ENCODE measurements at regions not wholly inside any gene's neighbourhood (a gene's known extent, or its start where the extent isn't known, plus 50 kb on each side); places are given as distances from the start of the nearest gene placed in this dataset.

GRCh38 chr16:86306011-86306644 lies 204.2 kb upstream of the FOXF1 start:
- H3K79me2 ChIP-seq (ENCODE audit: low read depth): no peaks in the 10 kb centered on the region
- Mint-ChIP-seq H3K27me3 (ENCODE audit: insufficient read depth, low read depth) (peaks cover 26% of the 10 kb centered on the region), H3K27ac (no peak overlapping the region), H3K36me3 (no peaks in the 10 kb centered on the region), H3K9me3 (no peaks in the 10 kb centered on the region), H3K4me3 (no peak overlapping the region), H3K4me1 (peaks cover 4% of the 10 kb centered on the region)
- no peak overlapping the region for H2AFZ ChIP-seq (replicated peaks)
- no peak for TF ChIP-seq EZH2 (IDR thresholded peaks at IDR 0.05)
- TF ChIP-seq, protein P1, sequence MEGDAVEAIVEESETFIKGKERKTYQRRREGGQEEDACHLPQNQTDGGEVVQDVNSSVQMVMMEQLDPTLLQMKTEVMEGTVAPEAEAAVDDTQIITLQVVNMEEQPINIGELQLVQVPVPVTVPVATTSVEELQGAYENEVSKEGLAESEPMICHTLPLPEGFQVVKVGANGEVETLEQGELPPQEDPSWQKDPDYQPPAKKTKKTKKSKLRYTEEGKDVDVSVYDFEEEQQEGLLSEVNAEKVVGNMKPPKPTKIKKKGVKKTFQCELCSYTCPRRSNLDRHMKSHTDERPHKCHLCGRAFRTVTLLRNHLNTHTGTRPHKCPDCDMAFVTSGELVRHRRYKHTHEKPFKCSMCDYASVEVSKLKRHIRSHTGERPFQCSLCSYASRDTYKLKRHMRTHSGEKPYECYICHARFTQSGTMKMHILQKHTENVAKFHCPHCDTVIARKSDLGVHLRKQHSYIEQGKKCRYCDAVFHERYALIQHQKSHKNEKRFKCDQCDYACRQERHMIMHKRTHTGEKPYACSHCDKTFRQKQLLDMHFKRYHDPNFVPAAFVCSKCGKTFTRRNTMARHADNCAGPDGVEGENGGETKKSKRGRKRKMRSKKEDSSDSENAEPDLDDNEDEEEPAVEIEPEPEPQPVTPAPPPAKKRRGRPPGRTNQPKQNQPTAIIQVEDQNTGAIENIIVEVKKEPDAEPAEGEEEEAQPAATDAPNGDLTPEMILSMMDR (IDR thresholded peaks at IDR 0.05): no peak
- TF ChIP-seq EZH2phosphoT487 (IDR thresholded peaks at IDR 0.05): no peak
- no peaks in the 10 kb centered on the region for H4K20me1 ChIP-seq (ENCODE audit: low read depth)
- peaks cover 12% of the 10 kb centered on the region for H3K27me3 ChIP-seq
- no peak overlapping the region for H3K27ac ChIP-seq
- peaks cover 4% of the 10 kb centered on the region for H3K4me1 ChIP-seq
- H3K4me3 ChIP-seq: no peak overlapping the region
- no peaks in the 10 kb centered on the region for H3F3A ChIP-seq (ENCODE audit: low read depth)
- H3K4me2 ChIP-seq: no peak overlapping the region
- no peaks in the 10 kb centered on the region for H3K9me3 ChIP-seq (ENCODE audit: low read depth)
- no peaks in the 10 kb centered on the region for H3K36me3 ChIP-seq
- no peak for DNase-seq (ENCODE audit: low spot score)
- no peak overlapping the region for H3K9ac ChIP-seq

- Mint-ChIP-seq H3K36me3 (no peaks in the 10 kb centered on the region), H3K9me3 (no peaks in the 10 kb centered on the region), H3K4me1 (no peaks in the 10 kb centered on the region), H3K27me3 (ENCODE audit: insufficient read depth, low read depth) (peaks cover 22% of the 10 kb centered on the region), H3K27ac (no peak overlapping the region), H3K4me3 (no peak overlapping the region)
- Histone ChIP-seq H3F3A (ENCODE audit: low read depth) (no peaks in the 10 kb centered on the region), H3K79me2 (ENCODE audit: low read depth) (no peaks in the 10 kb centered on the region), H3K9me3 (ENCODE audit: low read depth) (no peaks in the 10 kb centered on the region), H2AFZ (replicated peaks) (no peak overlapping the region), H3K4me1 (no peaks in the 10 kb centered on the region), H3K4me3 (no peak overlapping the region), H3K27ac (no peak overlapping the region), H3K27me3 (peaks cover 13% of the 10 kb centered on the region), H3K36me3 (no peaks in the 10 kb centered on the region), H4K20me1 (ENCODE audit: low read depth) (no peaks in the 10 kb centered on the region), H3K4me2 (no peak overlapping the region), H3K9ac (no peak overlapping the region)
- DNase-seq (ENCODE audit: low spot score): no peak
- no peak for TF ChIP-seq EZH2 (IDR thresholded peaks at IDR 0.05)
- TF ChIP-seq, protein P1 (IDR thresholded peaks at IDR 0.05): no peak
- TF ChIP-seq EZH2phosphoT487 (IDR thresholded peaks at IDR 0.05): no peak
These were observed 203.4 kb upstream of the FOXF1 start for GRCh38 chr16:86306811-86307513.

GRCh38 chr16:86307514-86307903 lies 202.8 kb upstream of the FOXF1 start:
- Histone ChIP-seq H3K36me3 (no peaks in the 10 kb centered on the region), H3F3A (ENCODE audit: low read depth) (no peaks in the 10 kb centered on the region), H4K20me1 (ENCODE audit: low read depth) (no peaks in the 10 kb centered on the region), H3K27me3 (peaks cover 13% of the 10 kb centered on the region), H3K9me3 (ENCODE audit: low read depth) (no peaks in the 10 kb centered on the region), H3K4me3 (no peak overlapping the region), H3K27ac (no peak overlapping the region), H3K9ac (no peak overlapping the region), H3K79me2 (ENCODE audit: low read depth) (no peaks in the 10 kb centered on the region), H3K4me1 (no peaks in the 10 kb centered on the region), H3K4me2 (no peak overlapping the region), H2AFZ (replicated peaks) (no peak overlapping the region)
- TF ChIP-seq EZH2 (IDR thresholded peaks at IDR 0.05): no peak
- TF ChIP-seq, protein P1 (IDR thresholded peaks at IDR 0.05): no peak
- no peaks in the 10 kb centered on the region for H3K4me1 Mint-ChIP-seq
- no peak overlapping the region for H3K27ac Mint-ChIP-seq
- H3K36me3 Mint-ChIP-seq: no peaks in the 10 kb centered on the region
- H3K4me3 Mint-ChIP-seq: no peak overlapping the region
- no peaks in the 10 kb centered on the region for H3K9me3 Mint-ChIP-seq
- DNase-seq (ENCODE audit: low spot score): no peak
- peaks cover 20% of the 10 kb centered on the region for H3K27me3 Mint-ChIP-seq (ENCODE audit: insufficient read depth, low read depth)

All from neural progenitor cell (in vitro differentiated cells).